ENCODE measurements at regions not wholly inside any gene's neighbourhood (a gene's known extent, or its start where the extent isn't known, plus 50 kb on each side); places are given as distances from the start of the nearest gene placed in this dataset.

DNA sequence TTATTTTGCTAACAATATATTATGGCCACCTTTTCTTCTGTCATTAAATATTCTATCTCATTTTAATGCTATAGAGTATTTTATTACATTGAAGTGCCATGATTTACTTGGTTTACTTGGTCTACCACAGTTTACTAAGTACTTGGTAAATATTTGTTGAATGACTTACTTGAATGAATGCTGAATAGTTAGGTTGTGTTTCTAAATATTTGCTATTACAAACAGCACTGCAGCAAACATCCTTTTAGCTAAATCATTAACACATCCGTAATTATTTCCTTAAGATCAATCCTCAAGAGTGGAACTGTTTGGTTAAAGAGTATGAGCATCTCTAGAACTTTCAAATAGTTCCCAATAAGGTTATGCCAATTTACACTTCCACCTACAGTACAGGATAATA is 318.7 kb downstream of the MYCN start:
- H3K4me1 ChIP-seq (ENCODE audit: control insufficient read depth in 2 of 2, insufficient read depth in 2 of 2, low read length in 1 of 2) = peaks cover 0 to 2% of the 10 kb centered on the region in 2 donors
- no peak overlapping the region for H3K27ac ChIP-seq (ENCODE audit: low read depth in 2 of 2, low read length in 1 of 2)
- no peak overlapping the region for H3K4me3 ChIP-seq (ENCODE audit: low read depth in 1 of 2, low read length in 2 of 2)
- no peaks in the 10 kb centered on the region for H3K27me3 ChIP-seq (ENCODE audit: control insufficient read depth in 1 of 2, insufficient read depth in 2 of 2, low read length in 2 of 2)
- 74 to 89% methylated on average over 1 of the region's 1 CpG for WGBS, 2 donors
- H3K36me3 ChIP-seq (ENCODE audit: control insufficient read depth in 2 of 2, insufficient read depth in 2 of 2, low read length in 1 of 2) = no peaks in the 10 kb centered on the region
- no peaks in the 10 kb centered on the region for H3K9me3 ChIP-seq (ENCODE audit: control insufficient read depth in 2 of 2, insufficient read depth in 1 of 2, low read depth in 1 of 2, low read length in 1 of 2)

DNA sequence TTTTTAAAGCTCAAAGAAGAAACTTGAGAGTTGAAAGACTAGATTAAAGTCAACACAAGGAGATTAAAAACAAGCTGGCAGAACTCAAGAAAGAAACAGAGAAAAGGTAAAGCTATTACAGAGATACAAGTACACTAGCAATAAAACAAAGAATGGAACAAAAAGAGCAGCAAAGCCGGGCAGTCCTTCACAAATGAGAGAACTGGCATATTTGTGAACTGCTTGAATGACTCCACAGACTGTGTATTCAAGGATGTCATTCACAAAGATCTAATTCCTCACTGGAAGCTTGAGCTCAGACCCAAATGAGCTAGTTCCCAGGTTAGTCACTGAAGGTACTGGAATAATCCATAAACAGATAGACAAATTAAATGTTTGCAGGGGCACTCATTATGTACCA is 318.0 kb downstream of the MYCN start:
- WGBS, 2 donors = 74 to 77% methylated on average over 1 of the region's 1 CpG
- H3K4me1 ChIP-seq (ENCODE audit: control insufficient read depth in 2 of 2, insufficient read depth in 2 of 2, low read length in 1 of 2) = peaks cover 0 to 2% of the 10 kb centered on the region in 2 donors
- H3K36me3 ChIP-seq (ENCODE audit: control insufficient read depth in 2 of 2, insufficient read depth in 2 of 2, low read length in 1 of 2) = no peaks in the 10 kb centered on the region
- no peaks in the 10 kb centered on the region for H3K27me3 ChIP-seq (ENCODE audit: control insufficient read depth in 1 of 2, insufficient read depth in 2 of 2, low read length in 2 of 2)
- no peak overlapping the region for H3K27ac ChIP-seq (ENCODE audit: low read depth in 2 of 2, low read length in 1 of 2)
- H3K4me3 ChIP-seq (ENCODE audit: low read depth in 1 of 2, low read length in 2 of 2) = no peak overlapping the region
- H3K9me3 ChIP-seq (ENCODE audit: control insufficient read depth in 2 of 2, insufficient read depth in 1 of 2, low read depth in 1 of 2, low read length in 1 of 2) = no peaks in the 10 kb centered on the region

DNA sequence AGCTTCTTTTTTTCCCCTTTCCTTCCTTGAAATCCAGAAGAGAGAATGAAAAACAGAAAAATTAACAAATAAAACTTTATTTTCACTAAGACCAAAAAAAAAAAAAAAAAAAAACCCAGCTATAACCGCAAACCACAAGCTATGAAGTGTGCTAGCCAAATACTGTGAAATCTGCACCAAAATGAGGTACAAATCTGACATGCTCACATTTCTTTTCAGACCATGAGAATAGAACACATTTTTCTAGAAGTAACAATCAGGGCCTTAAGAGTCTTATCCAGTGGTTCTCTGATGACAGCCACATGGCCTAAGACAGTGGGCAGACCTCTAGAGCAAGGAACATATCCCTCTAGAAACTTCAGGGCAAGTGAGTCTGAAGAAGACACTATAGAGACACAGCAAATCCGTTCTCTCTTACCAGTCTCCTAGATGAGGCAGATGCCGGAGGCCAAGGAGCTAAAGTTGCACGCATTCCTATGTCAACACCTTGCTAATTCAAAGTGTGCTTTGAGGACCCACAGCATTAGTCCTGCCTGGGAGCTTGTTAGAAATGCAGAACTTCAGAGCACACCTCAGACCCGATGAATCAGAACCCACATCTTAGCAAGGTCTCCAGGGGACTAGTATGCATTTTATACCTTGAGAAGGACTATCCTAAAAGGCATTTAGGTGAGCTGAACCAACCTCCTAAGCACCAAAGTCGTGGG is 317.1 kb downstream of the MYCN start:
- WGBS, 2 donors = 76 to 79% methylated on average over 6 of the region's 6 CpGs
- no peak overlapping the region for H3K27ac ChIP-seq (ENCODE audit: low read depth in 2 of 2, low read length in 1 of 2)
- H3K36me3 ChIP-seq (ENCODE audit: control insufficient read depth in 2 of 2, insufficient read depth in 2 of 2, low read length in 1 of 2) = no peaks in the 10 kb centered on the region
- no peaks in the 10 kb centered on the region for H3K27me3 ChIP-seq (ENCODE audit: control insufficient read depth in 1 of 2, insufficient read depth in 2 of 2, low read length in 2 of 2)
- H3K4me1 ChIP-seq (ENCODE audit: control insufficient read depth in 2 of 2, insufficient read depth in 2 of 2, low read length in 1 of 2) = peaks cover 0 to 2% of the 10 kb centered on the region in 2 donors
- peaks cover 0 to 3% of the 10 kb centered on the region in 2 donors for H3K9me3 ChIP-seq (ENCODE audit: control insufficient read depth in 2 of 2, insufficient read depth in 1 of 2, low read depth in 1 of 2, low read length in 1 of 2)
- H3K4me3 ChIP-seq (ENCODE audit: low read depth in 1 of 2, low read length in 2 of 2) = no peak overlapping the region

DNA sequence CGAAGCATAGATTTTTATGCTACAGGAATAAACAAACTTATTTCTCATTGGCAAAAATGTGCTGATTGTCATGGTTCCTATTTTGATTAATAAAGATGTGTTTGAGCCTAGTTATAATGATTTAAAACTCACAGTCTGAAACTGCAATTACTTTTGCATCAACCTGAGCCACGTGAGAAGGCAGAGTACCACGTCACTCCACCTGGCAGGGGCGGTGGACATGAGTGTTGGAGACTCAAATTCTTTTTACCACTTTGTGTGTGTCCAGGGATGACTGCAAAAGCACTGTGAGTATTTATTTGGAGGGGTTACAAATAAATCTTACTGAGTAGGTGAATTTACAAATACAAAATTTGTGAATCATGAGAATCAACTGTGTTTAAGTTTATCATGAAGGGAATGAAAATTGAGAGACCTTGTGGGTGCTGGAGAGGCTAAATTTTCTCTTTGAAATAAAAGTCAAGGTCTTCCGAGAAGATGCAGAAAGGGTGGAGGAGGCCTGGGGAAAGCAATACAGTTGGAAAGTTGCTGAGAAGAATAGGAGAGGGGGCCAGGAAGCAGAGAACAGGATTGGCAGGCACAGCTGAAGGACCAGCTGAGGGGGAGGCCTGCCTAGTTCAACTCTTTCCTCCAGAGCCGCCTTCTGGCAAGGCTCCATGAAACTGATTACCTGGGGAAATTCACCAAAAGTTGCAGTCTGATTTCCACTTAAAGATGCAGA is 316.4 kb downstream of the MYCN start:
- Histone ChIP-seq H3K9me3 (ENCODE audit: control insufficient read depth in 2 of 2, insufficient read depth in 1 of 2, low read depth in 1 of 2, low read length in 1 of 2) (peaks cover 0 to 3% of the 10 kb centered on the region in 2 donors), H3K4me1 (ENCODE audit: control insufficient read depth in 2 of 2, insufficient read depth in 2 of 2, low read length in 1 of 2) (peaks cover 0 to 2% of the 10 kb centered on the region in 2 donors), H3K4me3 (ENCODE audit: low read depth in 1 of 2, low read length in 2 of 2) (no peak overlapping the region), H3K36me3 (ENCODE audit: control insufficient read depth in 2 of 2, insufficient read depth in 2 of 2, low read length in 1 of 2) (no peaks in the 10 kb centered on the region), H3K27me3 (ENCODE audit: control insufficient read depth in 1 of 2, insufficient read depth in 2 of 2, low read length in 2 of 2) (no peaks in the 10 kb centered on the region), H3K27ac (ENCODE audit: low read depth in 2 of 2, low read length in 1 of 2) (no peak overlapping the region)
- WGBS, 2 donors = 74 to 78% methylated on average over 6 of the region's 6 CpGs

DNA sequence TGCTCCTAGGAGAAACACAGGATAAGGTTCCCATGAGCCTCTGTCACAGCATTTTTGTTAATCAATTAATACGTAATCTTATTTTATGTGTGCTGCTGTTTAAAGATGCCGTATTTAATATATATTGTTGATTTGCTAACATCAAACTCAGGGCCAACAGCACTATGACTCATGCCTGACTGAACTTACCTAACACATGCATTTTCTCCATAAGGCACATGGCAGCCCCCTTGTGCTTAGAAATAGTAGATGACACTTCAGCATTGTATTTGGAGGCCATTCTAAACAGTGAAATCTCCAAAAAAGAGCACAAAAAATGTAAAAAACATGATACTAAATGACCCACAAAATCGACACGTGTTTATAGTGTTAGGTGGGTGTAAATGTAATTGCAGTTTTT is 314.8 kb downstream of the MYCN start:
- H3K4me3 ChIP-seq (ENCODE audit: low read depth in 1 of 2, low read length in 2 of 2) = no peak overlapping the region
- no peak overlapping the region for H3K27ac ChIP-seq (ENCODE audit: low read depth in 2 of 2, low read length in 1 of 2)
- 89 to 90% methylated on average over 4 of the region's 4 CpGs for WGBS, 2 donors
- H3K4me1 ChIP-seq (ENCODE audit: control insufficient read depth in 2 of 2, insufficient read depth in 2 of 2, low read length in 1 of 2) = peaks cover 0 to under 1% of the 10 kb centered on the region in 2 donors
- H3K9me3 ChIP-seq (ENCODE audit: control insufficient read depth in 2 of 2, insufficient read depth in 1 of 2, low read depth in 1 of 2, low read length in 1 of 2) = peaks cover 0 to 3% of the 10 kb centered on the region in 2 donors
- H3K27me3 ChIP-seq (ENCODE audit: control insufficient read depth in 1 of 2, insufficient read depth in 2 of 2, low read length in 2 of 2) = no peaks in the 10 kb centered on the region
- no peaks in the 10 kb centered on the region for H3K36me3 ChIP-seq (ENCODE audit: control insufficient read depth in 2 of 2, insufficient read depth in 2 of 2, low read length in 1 of 2)

DNA sequence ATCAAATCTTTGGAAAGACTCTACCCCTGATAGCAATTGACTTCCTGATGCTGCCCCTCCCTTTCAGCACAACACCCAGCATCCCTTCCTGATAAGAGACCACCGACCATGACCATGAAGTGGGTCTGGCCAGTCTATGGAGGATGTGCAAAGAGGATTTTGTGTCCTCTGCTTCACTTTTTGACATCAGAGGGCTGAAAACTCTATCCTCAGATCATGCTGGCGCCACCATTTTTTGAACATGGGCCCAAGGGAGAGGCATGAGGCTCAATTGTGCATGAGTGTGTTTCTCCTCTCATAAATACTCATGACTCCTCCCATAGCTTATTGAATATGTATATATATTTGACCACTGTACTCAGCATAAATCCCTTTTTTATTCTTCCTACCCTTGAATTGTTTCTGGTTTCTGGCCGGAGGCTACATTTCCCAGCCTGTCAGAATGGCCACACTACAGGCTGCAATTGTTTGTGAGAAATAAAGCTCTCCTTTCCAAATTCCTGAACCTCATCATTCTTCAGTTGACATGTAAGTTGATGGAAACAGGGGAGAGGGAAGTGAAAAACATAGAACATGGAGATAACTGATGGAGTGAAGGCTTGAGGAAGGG is 314.1 kb downstream of the MYCN start:
- Histone ChIP-seq H3K4me3 (ENCODE audit: low read depth in 1 of 2, low read length in 2 of 2) (no peak overlapping the region), H3K27me3 (ENCODE audit: control insufficient read depth in 1 of 2, insufficient read depth in 2 of 2, low read length in 2 of 2) (no peaks in the 10 kb centered on the region), H3K9me3 (ENCODE audit: control insufficient read depth in 2 of 2, insufficient read depth in 1 of 2, low read depth in 1 of 2, low read length in 1 of 2) (peaks cover 0 to 3% of the 10 kb centered on the region in 2 donors), H3K4me1 (ENCODE audit: control insufficient read depth in 2 of 2, insufficient read depth in 2 of 2, low read length in 1 of 2) (no peaks in the 10 kb centered on the region), H3K27ac (ENCODE audit: low read depth in 2 of 2, low read length in 1 of 2) (no peak overlapping the region), H3K36me3 (ENCODE audit: control insufficient read depth in 2 of 2, insufficient read depth in 2 of 2, low read length in 1 of 2) (no peaks in the 10 kb centered on the region)
- WGBS, 2 donors = 67 to 88% methylated on average over 3 of the region's 3 CpGs

DNA sequence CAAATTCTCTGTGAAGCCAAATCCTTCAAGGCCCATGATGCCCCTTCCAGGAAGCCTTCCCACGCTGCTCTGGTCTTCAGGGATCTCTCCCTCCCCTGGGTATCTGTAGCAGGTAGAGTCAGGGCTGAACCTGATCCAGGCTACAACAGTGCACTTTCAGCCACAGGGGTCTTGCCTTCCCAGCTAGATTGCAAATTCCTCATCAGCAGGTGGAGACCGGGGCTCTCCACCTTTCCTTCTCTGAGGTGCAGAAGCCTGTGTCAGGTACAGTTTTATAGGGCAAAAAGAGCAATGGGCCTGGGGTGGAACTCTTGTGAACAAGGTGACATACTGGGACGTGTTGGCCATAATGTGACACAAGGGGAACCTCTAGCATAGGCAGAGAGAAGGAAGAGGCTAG is 312.9 kb downstream of the MYCN start:
- Histone ChIP-seq H3K27ac (ENCODE audit: low read depth in 2 of 2, low read length in 1 of 2) (no peak overlapping the region), H3K4me3 (ENCODE audit: low read depth in 1 of 2, low read length in 2 of 2) (no peak overlapping the region), H3K4me1 (ENCODE audit: control insufficient read depth in 2 of 2, insufficient read depth in 2 of 2, low read length in 1 of 2) (no peaks in the 10 kb centered on the region), H3K27me3 (ENCODE audit: control insufficient read depth in 1 of 2, insufficient read depth in 2 of 2, low read length in 2 of 2) (no peaks in the 10 kb centered on the region), H3K36me3 (ENCODE audit: control insufficient read depth in 2 of 2, insufficient read depth in 2 of 2, low read length in 1 of 2) (no peaks in the 10 kb centered on the region), H3K9me3 (ENCODE audit: control insufficient read depth in 2 of 2, insufficient read depth in 1 of 2, low read depth in 1 of 2, low read length in 1 of 2) (peaks cover 0 to 3% of the 10 kb centered on the region in 2 donors)
- 85 to 86% methylated on average over 3 of the region's 3 CpGs for WGBS, 2 donors

DNA sequence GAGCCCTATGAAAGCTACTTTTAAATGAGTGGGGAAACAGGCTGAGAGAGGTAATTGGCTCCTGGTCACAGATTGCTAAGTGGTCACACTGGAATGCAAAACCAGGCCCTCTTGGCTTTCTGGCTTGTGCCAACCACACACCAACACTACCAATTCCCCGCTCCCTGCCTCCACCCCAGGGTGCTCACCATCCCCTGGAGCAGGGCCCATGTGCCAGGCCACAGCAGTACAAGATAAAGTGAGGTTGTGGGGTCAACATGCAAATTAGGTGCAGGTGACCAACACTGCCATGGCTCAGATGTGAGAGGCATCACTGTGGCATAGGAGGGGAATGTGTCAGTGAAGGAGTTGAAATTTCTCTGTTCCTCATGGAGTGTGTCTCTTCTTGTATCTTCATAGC is 312.5 kb downstream of the MYCN start:
- H3K4me1 ChIP-seq (ENCODE audit: control insufficient read depth in 2 of 2, insufficient read depth in 2 of 2, low read length in 1 of 2) = no peaks in the 10 kb centered on the region
- no peaks in the 10 kb centered on the region for H3K27me3 ChIP-seq (ENCODE audit: control insufficient read depth in 1 of 2, insufficient read depth in 2 of 2, low read length in 2 of 2)
- H3K36me3 ChIP-seq (ENCODE audit: control insufficient read depth in 2 of 2, insufficient read depth in 2 of 2, low read length in 1 of 2) = no peaks in the 10 kb centered on the region
- no peak overlapping the region for H3K4me3 ChIP-seq (ENCODE audit: low read depth in 1 of 2, low read length in 2 of 2)
- no peak overlapping the region for H3K27ac ChIP-seq (ENCODE audit: low read depth in 2 of 2, low read length in 1 of 2)
- H3K9me3 ChIP-seq (ENCODE audit: control insufficient read depth in 2 of 2, insufficient read depth in 1 of 2, low read depth in 1 of 2, low read length in 1 of 2) = peaks cover 0 to 3% of the 10 kb centered on the region in 2 donors
- 88 to 89% methylated on average over 1 of the region's 1 CpG for WGBS, 2 donors

DNA sequence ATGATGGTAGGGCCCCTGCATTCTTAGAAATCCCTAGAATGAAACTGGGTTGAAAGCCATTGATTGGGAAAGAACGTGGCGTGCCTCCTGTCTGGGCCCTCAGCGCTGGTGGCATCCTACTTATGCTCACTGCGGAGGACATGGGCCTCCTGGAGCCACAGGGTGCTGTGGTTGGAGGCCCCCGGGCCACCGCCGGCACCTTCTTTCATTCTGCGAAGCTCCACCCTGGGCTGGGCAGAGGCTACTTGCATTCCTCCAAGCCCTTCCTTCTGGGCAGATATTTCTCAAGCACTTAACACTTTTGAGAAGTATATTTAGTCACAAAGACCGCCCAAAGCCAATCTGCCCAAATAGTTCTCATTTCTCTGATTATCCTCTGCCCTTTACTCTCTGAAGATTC is 311.9 kb downstream of the MYCN start:
- no peaks in the 10 kb centered on the region for H3K27me3 ChIP-seq (ENCODE audit: control insufficient read depth in 1 of 2, insufficient read depth in 2 of 2, low read length in 2 of 2)
- no peak overlapping the region for H3K4me3 ChIP-seq (ENCODE audit: low read depth in 1 of 2, low read length in 2 of 2)
- H3K27ac ChIP-seq (ENCODE audit: low read depth in 2 of 2, low read length in 1 of 2) = no peak overlapping the region
- peaks cover 0 to 3% of the 10 kb centered on the region in 2 donors for H3K9me3 ChIP-seq (ENCODE audit: control insufficient read depth in 2 of 2, insufficient read depth in 1 of 2, low read depth in 1 of 2, low read length in 1 of 2)
- 94% methylated on average over 9 of the region's 9 CpGs for WGBS, 2 donors
- peaks cover 0 to 4% of the 10 kb centered on the region in 2 donors for H3K4me1 ChIP-seq (ENCODE audit: control insufficient read depth in 2 of 2, insufficient read depth in 2 of 2, low read length in 1 of 2)
- no peaks in the 10 kb centered on the region for H3K36me3 ChIP-seq (ENCODE audit: control insufficient read depth in 2 of 2, insufficient read depth in 2 of 2, low read length in 1 of 2)

All from esophagus (tissue), 2 donors.